Activated T-cell treated with anti-CD3 and anti-CD28 coated beads for 24 hours (primary cell): ENCODE measurements at regions not wholly inside any gene's neighbourhood (a gene's known extent, or its start where the extent isn't known, plus 50 kb on each side); places are given as distances from the start of the nearest gene placed in this dataset.

Source experiments
- DNase-seq: peaks from one replicate; pipeline ENCODE4 v3.0.0-alpha.2; 2020; ENCODE audit warnings: low read depth

DNA sequence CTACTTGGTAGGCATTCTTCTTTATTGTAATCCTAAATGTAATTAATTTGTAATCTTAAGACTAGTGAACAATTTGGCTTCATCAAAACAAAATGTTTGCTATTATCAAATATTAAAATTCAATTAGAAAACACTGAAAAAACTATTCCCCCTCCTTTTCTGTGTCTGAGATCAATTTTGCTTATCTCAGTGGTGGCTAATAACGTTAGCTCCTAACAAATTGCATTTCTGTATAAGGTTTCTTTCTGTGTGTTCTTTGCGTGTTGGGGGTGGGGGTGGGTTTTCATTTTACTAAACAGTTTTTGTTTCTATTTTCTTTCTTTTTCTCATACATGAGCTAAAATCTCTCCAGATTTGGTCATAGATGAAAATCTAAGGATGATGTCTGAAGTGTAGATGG lies 54.0 kb upstream of the EYA4 start:
- no peak for DNase-seq

DNA sequence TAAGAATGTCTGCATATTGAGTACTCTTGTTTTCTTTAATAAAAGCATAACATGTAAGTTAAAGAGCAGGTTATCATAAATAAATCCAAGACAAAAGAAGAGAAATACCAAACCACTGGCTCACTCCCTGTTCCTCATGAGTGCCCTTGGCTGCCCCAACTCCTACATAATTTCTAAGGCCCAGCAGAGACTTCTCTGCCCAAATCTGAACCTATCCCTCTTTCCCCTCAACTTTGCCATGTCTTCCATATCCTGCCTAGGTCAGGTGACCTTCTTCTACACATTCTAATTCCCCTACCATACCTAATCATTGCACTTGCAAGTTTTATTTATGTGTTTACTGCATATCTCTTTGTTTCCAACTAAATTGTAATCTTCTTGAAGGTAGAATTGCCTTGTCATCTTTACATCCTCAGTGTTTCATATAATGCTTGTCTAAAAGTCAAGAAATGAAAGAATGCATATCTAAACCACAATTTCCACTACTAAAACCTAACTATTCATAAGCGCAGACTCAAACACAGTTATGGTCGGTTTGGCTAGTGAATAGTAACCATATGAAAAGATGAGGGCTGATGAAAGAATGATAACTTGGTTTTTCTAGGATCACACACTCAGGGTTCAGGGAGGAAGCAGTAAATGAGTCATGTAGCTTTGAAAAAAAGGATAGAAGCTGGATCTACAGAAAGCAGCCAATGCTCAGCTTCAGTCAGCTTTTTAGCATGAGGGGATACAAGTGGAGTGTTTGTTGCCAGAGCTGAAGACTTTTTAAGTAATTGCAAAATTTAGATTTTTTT lies 53.3 kb upstream of the EYA4 start:
- no peak for DNase-seq

DNA sequence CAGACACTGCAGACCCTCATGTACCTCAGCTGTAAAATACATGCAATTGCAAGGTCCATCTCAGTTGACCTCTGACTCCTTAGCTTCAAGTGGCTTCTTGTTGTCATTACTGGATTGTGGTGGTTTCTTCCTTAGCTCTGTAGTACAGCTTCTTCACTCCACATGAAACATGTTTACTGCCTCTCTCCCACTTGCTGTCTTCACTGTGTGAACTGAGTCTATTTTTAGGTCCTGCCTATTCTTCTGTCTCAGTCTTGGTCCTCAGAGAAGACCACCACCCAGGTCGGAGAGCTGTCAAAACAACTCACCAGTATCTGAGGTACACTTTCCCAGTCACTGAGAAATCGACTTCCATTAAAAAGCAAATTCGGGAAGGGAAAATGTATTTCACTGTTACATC lies 50.2 kb upstream of the EYA4 start:
- no peak for DNase-seq

DNA sequence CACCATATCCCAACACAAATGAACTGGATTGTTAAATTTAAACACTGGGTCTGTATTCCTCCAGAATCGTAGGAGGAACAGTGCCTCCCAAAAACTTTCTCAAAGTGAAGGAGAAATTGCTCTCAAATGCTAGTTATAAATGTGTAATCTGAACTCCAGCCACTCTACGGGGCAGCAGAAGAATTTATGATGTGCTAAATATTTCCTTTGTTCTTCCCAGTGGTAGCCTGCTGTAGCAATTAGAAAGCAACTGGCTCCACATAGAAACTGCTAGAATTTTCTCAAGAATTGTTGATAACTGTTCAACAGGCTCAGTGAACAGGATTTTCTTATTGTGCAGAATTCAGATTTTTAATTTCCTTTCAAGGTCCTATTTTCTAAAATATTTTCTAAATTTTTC lies 49.8 kb upstream of the EYA4 start:
- DNase-seq = no peak
